Muscle of back (tissue), 3 donors: ENCODE measurements at regions not wholly inside any gene's neighbourhood (a gene's known extent, or its start where the extent isn't known, plus 50 kb on each side); places are given as distances from the start of the nearest gene placed in this dataset.
"Not testable (repeated sequence)": the region's sequence is repeated elsewhere in the genome, so short reads cannot be mapped to it uniquely, and the experiment has no call there.

Experiments used
- DNase-seq, 3 donors: peaks; one replicate each; pipeline versions ENCODE4 v3.0.0 to v3.0.0-alpha.2; 2013

- DNase-seq: no peak
These were observed 360.2 kb downstream of the GALC start for GRCh38 chr14:87632796-87633195.

- peak in 1 of 3 donors; percentile 53 for DNase-seq
These were observed 362.1 kb downstream of the GALC start for GRCh38 chr14:87630846-87631245.

GRCh38 chr14:87629788-87630187, 363.2 kb downstream of the GALC start:
- peak in 1 of 3 donors; percentile 15 for DNase-seq

GRCh38 chr14:87628780-87629179, 364.2 kb downstream of the GALC start:
- DNase-seq: peak in 2 of 3 donors; percentile 54 to 69

- DNase-seq: peak; percentile 95 to 96 (median 96)
These were observed 364.9 kb downstream of the GALC start for GRCh38 chr14:87628129-87628528.

GRCh38 chr14:87626266-87626665, 366.7 kb downstream of the GALC start:
- DNase-seq: no peak

- no peak for DNase-seq
These were observed 369.4 kb downstream of the GALC start for GRCh38 chr14:87623616-87624015.

GRCh38 chr14:87617079-87617478, 375.9 kb downstream of the GALC start:
- DNase-seq: no peak

GRCh38 chr14:87615822-87616679, 376.9 kb downstream of the GALC start:
- peak in 2 of 3 donors; percentile 67 to 74 for DNase-seq

GRCh38 chr14:87615047-87615446, 377.9 kb downstream of the GALC start:
- DNase-seq: no peak

GRCh38 chr14:87613881-87614280, 379.1 kb downstream of the GALC start:
- peak in 1 of 3 donors; percentile 46 for DNase-seq

- DNase-seq: not testable (repeated sequence)
These were observed 385.9 kb downstream of the GALC start for GRCh38 chr14:87607056-87607455.

- DNase-seq: peak in 1 of 3 donors; percentile 69
These were observed 391.9 kb downstream of the GALC start for GRCh38 chr14:87601036-87601435.

- no peak for DNase-seq
These were observed 392.7 kb downstream of the GALC start for GRCh38 chr14:87600240-87600639.

GRCh38 chr14:87581298-87581697, 411.7 kb downstream of the GALC start:
- DNase-seq: no peak

- peak in 1 of 3 donors; percentile 72 for DNase-seq
These were observed 413.9 kb downstream of the GALC start for GRCh38 chr14:87579036-87579435.

GRCh38 chr14:87575378-87575777, 417.6 kb downstream of the GALC start:
- DNase-seq: no peak

- DNase-seq: peak in 1 of 3 donors; percentile 11
These were observed 419.4 kb downstream of the GALC start for GRCh38 chr14:87573591-87573990.

GRCh38 chr14:87567618-87568295, 425.2 kb downstream of the GALC start:
- peak; percentile 30 to 52 (median 39) for DNase-seq

- DNase-seq: peak; percentile 18 to 83 (median 57)
These were observed 426.0 kb downstream of the GALC start for GRCh38 chr14:87566991-87567390.

GRCh38 chr14:87547536-87547935, 445.4 kb downstream of the GALC start:
- DNase-seq: no peak

- DNase-seq: no peak
These were observed 450.7 kb downstream of the GALC start for GRCh38 chr14:87542288-87542687.

- DNase-seq: peak in 1 of 3 donors; percentile 8
These were observed 452.6 kb downstream of the GALC start for GRCh38 chr14:87540339-87540738.
